OCI-LY7 (cell line): ENCODE measurements at regions not wholly inside any gene's neighbourhood (a gene's known extent, or its start where the extent isn't known, plus 50 kb on each side); places are given as distances from the start of the nearest gene placed in this dataset.
"Not testable (repeated sequence)": the region's sequence is repeated elsewhere in the genome, so short reads cannot be mapped to it uniquely, and the experiment has no call there.

Source experiments
- BruUV-seq: library from RNA; stranded (reverse); fragments of 400-500 nt; replicated peaks from 2 replicates; lab custom pipeline; 2021; lab: Mats Ljungman, UMichigan
- CTCF ChIA-PET: fragments of 300-600 bp; sonication (Branson Sonifier 250); formaldehyde crosslinking; loops from one replicate; lab custom pipeline; 2022; ENCODE audit warnings: antibody characterized with exemption; ENCODE audit not compliant: unreplicated experiment; lab: Charles Lee
- POLR2A ChIA-PET: fragments of 300-600 bp; sonication (Branson Sonifier 250); formaldehyde crosslinking; loops from one replicate; lab custom pipeline; 2022; ENCODE audit warnings: antibody characterized with exemption; lab: Charles Lee
- DNase-seq: peaks from one replicate; pipeline ENCODE4 v3.0.0-alpha.2; 2015; ENCODE audit warnings: low spot score
- H2AFZ ChIP-seq: fragments of 200-600 bp; sonication (generic), shearing (Covaris generic); 2 replicates; pipeline ENCODE4 v1.6.1; 2014; ENCODE audit warnings: mild to moderate bottlenecking, antibody characterized with exemption, low read length, moderate library complexity
- H3K27ac ChIP-seq: fragments of 200-600 bp; sonication (generic); 2 replicates; pipeline ENCODE4 v1.5.1; 2014; ENCODE audit warnings: mixed run types, low read depth, mild to moderate bottlenecking, moderate library complexity, low read length, inconsistent platforms; ENCODE audit not compliant: poor library complexity, severe bottlenecking
- H3K36me3 ChIP-seq: fragments of 200-600 bp; sonication (generic); 2 replicates; pipeline ENCODE4 v1.6.1; 2014; ENCODE audit warnings: mild to moderate bottlenecking, antibody characterized with exemption, low read length, moderate library complexity, mixed read lengths; ENCODE audit not compliant: insufficient read depth
- H3K4me1 ChIP-seq: fragments of 200-600 bp; sonication (generic); 2 replicates; pipeline ENCODE4 v1.5.1; 2014; ENCODE audit warnings: mild to moderate bottlenecking, low read length; ENCODE audit not compliant: insufficient read depth, poor library complexity, severe bottlenecking
- H3K4me2 ChIP-seq: fragments of 200-600 bp; sonication (generic); 2 replicates; pipeline ENCODE4 v1.6.1; 2014; ENCODE audit warnings: mild to moderate bottlenecking, low read length
- H3K4me3 ChIP-seq: fragments of 200-600 bp; sonication (generic); 2 replicates; pipeline ENCODE4 v1.5.1; 2014; ENCODE audit warnings: mild to moderate bottlenecking, low read depth, low read length; ENCODE audit not compliant: poor library complexity, severe bottlenecking
- H3K79me2 ChIP-seq: fragments of 200-600 bp; sonication (generic); 2 replicates; pipeline ENCODE4 v1.6.1; 2016; ENCODE audit warnings: low read depth, mild to moderate bottlenecking, low read length, moderate library complexity, mixed read lengths; ENCODE audit not compliant: insufficient read depth
- H3K9me2 ChIP-seq: fragments of 200-600 bp; sonication (generic); 2 replicates; pipeline ENCODE4 v1.6.1; 2016; ENCODE audit warnings: mild to moderate bottlenecking, low read length, mixed read lengths; ENCODE audit not compliant: insufficient read depth
- H3K9me3 ChIP-seq: fragments of 200-600 bp; sonication (generic); 2 replicates; pipeline ENCODE4 v1.6.1; 2014; ENCODE audit warnings: mild to moderate bottlenecking, mixed run types, low read length, mixed read lengths
- H4K20me1 ChIP-seq: fragments of 200-600 bp; sonication (generic); 2 replicates; pipeline ENCODE4 v1.6.1; 2014; ENCODE audit warnings: mild to moderate bottlenecking, antibody characterized with exemption, low read length, moderate library complexity, mixed read lengths; ENCODE audit not compliant: insufficient read depth
- EZH2phosphoT487 ChIP-seq: fragments of 200-600 bp; sonication (generic); IDR thresholded peaks from 2 replicates; pipeline ENCODE4 v1.6.1; 2018; ENCODE audit warnings: low read depth, borderline replicate concordance, mild to moderate bottlenecking, mixed run types, antibody characterized with exemption, low read length, moderate library complexity, mixed read lengths
- intact Hi-C: fragments of 100-400 bp; cut with micrococcal nuclease; formaldehyde crosslinking; loops from one replicate; pipeline ENCODE4 v1.10.0; 2022; ENCODE audit not compliant: unreplicated experiment
- TF ChIP-seq, protein P1 (sequence below): fragments of 200-600 bp; sonication (generic); conservative IDR thresholded peaks from 2 replicates; pipeline ENCODE4 v1.5.1; 2014; ENCODE audit warnings: mild to moderate bottlenecking, antibody characterized with exemption, low read length, moderate library complexity, mixed read lengths

DNA sequence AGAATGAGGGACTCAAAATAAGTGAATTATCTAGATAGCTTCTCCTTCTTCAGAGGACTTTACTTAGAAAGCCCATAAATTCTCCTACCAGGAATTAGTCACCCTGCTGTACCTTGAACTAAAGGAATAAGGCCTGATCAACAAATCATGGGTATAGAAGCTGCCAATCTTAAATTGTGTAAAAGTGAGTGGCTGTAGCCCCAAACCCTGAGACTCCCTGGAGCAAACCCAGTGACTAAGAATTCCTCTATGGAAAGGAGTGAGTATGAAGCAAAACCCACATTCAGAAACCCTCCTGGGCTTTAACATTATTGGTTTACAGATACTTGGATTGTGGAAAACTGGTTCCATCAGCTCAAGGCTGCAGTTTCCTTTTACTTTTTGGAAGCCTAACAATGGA, 285.8 kb upstream of the TBX18 start:
- no peak overlapping the region for H3K4me2 ChIP-seq
- ChIA-PET CTCF (no interaction called here), POLR2A (interaction anchor here (0.6 kb wide), 1 partner anchor 120 kb away, joined by 3 read pairs; no protein-coding TSS in a partner anchor)
- no peak overlapping the region for H2AFZ ChIP-seq
- no peak for DNase-seq
- H3K9me2 ChIP-seq = no peaks in the 10 kb centered on the region
- H3K9me3 ChIP-seq = no peaks in the 10 kb centered on the region
- no peaks in the 10 kb centered on the region for H4K20me1 ChIP-seq
- intact Hi-C loops = no loop called here
- H3K79me2 ChIP-seq = no peaks in the 10 kb centered on the region
- H3K4me1 ChIP-seq = no peaks in the 10 kb centered on the region
- BruUV-seq = no TSS peak
- TF ChIP-seq, protein P1, sequence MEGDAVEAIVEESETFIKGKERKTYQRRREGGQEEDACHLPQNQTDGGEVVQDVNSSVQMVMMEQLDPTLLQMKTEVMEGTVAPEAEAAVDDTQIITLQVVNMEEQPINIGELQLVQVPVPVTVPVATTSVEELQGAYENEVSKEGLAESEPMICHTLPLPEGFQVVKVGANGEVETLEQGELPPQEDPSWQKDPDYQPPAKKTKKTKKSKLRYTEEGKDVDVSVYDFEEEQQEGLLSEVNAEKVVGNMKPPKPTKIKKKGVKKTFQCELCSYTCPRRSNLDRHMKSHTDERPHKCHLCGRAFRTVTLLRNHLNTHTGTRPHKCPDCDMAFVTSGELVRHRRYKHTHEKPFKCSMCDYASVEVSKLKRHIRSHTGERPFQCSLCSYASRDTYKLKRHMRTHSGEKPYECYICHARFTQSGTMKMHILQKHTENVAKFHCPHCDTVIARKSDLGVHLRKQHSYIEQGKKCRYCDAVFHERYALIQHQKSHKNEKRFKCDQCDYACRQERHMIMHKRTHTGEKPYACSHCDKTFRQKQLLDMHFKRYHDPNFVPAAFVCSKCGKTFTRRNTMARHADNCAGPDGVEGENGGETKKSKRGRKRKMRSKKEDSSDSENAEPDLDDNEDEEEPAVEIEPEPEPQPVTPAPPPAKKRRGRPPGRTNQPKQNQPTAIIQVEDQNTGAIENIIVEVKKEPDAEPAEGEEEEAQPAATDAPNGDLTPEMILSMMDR = no peak
- TF ChIP-seq EZH2phosphoT487 = no peak
- H3K4me3 ChIP-seq = no peak overlapping the region
- no peaks in the 10 kb centered on the region for H3K36me3 ChIP-seq
- H3K27ac ChIP-seq = no peak overlapping the region

DNA sequence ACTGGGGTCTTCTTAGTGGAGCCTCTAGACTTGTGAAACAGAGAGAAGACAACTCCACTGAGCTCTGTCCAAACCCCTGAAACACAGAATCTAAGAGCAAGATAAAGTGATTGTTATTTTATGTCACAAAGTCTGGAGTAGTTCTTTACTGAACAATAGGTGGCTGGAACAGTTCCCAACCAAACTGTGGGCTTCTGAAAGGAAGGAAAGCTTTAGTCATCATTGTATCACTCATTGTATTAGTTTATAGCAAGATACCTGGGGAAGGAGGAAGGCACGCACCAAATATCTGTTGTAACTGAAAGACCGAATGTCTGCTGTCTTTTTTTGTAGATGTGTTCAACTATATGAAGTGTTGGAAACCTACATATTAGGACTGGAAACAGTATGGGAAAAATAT, 284.9 kb upstream of the TBX18 start:
- Histone ChIP-seq H3K4me2 (no peak overlapping the region), H3K9me3 (no peaks in the 10 kb centered on the region), H3K27ac (no peak overlapping the region), H2AFZ (no peak overlapping the region), H3K9me2 (no peaks in the 10 kb centered on the region), H3K4me3 (no peak overlapping the region), H3K4me1 (no peaks in the 10 kb centered on the region), H3K79me2 (no peaks in the 10 kb centered on the region), H3K36me3 (no peaks in the 10 kb centered on the region), H4K20me1 (no peaks in the 10 kb centered on the region)
- no TSS peak for BruUV-seq
- TF ChIP-seq, protein P1 = no peak
- TF ChIP-seq EZH2phosphoT487 = no peak
- CTCF ChIA-PET = no interaction called here
- no peak for DNase-seq
- POLR2A ChIA-PET = no interaction called here
- intact Hi-C loops = no loop called here

DNA sequence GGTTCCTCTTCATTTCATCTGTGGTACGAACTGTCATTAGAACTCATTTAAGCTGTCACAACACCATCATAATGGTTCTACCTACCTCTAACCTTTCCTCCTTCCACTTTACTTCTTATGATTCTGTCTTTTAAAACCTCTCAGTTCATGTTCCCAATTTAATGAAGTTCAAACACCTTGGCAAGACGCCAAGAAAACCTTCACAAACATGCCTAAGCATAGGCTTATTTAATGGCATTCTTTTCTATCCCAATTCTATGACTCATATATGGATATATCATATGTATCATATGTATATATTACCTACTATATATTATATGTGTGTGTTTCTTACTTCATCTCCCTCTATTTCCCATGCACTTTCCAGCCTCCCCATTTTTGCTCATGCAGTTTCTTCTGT, 283.4 kb upstream of the TBX18 start:
- no peaks in the 10 kb centered on the region for H4K20me1 ChIP-seq
- H2AFZ ChIP-seq = no peak overlapping the region
- CTCF ChIA-PET = no interaction called here
- H3K4me3 ChIP-seq = no peak overlapping the region
- no peaks in the 10 kb centered on the region for H3K9me2 ChIP-seq
- intact Hi-C loops = no loop called here
- H3K27ac ChIP-seq = no peak overlapping the region
- no peaks in the 10 kb centered on the region for H3K9me3 ChIP-seq
- no peak overlapping the region for H3K4me2 ChIP-seq
- POLR2A ChIA-PET = no interaction called here
- no peak for DNase-seq
- TF ChIP-seq, protein P1 = no peak
- no peak for TF ChIP-seq EZH2phosphoT487
- H3K4me1 ChIP-seq = no peaks in the 10 kb centered on the region
- no peaks in the 10 kb centered on the region for H3K36me3 ChIP-seq
- no TSS peak for BruUV-seq
- no peaks in the 10 kb centered on the region for H3K79me2 ChIP-seq

DNA sequence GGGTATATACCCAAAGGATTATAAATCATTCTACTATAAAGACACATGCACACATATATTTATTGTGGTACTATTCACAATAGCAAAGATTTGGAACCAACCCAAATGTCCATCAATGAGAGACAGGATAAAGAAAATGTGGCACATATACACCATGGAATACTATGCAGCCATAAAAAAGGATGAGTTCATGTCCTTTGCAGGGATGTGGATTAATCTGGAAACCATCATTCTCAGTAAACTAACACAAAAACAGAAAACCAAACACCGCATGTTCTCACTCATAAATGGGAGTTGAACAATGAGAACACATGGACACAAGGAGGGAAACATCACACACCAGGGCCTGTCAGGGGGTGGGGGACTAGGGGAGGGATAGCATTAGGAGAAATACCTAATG, 281.4 kb upstream of the TBX18 start:
- intact Hi-C loops, H2AFZ ChIP-seq, DNase-seq, H3K27ac ChIP-seq, CTCF ChIA-PET, H3K79me2 ChIP-seq, H3K4me3 ChIP-seq, H3K9me3 ChIP-seq, H3K4me2 ChIP-seq, H3K9me2 ChIP-seq, H3K36me3 ChIP-seq, H4K20me1 ChIP-seq, POLR2A ChIA-PET, BruUV-seq, H3K4me1 ChIP-seq: not testable (repeated sequence)
